Natural killer cell (primary cell): ENCODE measurements at regions not wholly inside any gene's neighbourhood (a gene's known extent, or its start where the extent isn't known, plus 50 kb on each side); places are given as distances from the start of the nearest gene placed in this dataset.

Experiments
- ATAC-seq, 3 donors: fragments of 150-1000 bp in 2 of 3; fragments of 200-7000 bp in 1 of 3; cut with Tn5 transposase; 1 replicate in 1 of 3; 2 replicates in 2 of 3; pipeline ENCODE4 v1.10.0; 2021; ENCODE audit warnings: mild to moderate bottlenecking in 2 of 3, moderate library complexity in 2 of 3
- DNase-seq, 2 donors: peaks; one replicate each; pipeline versions ENCODE4 v3.0.0 to v3.0.0-alpha.2; 2013 to 2021; ENCODE audit warnings: mixed read lengths in 1 of 2
- H3K27ac ChIP-seq: one replicate; pipeline ENCODE4 v1.5.1; 2013; ENCODE audit warnings: mild to moderate bottlenecking, low read length
- H3K27me3 ChIP-seq: one replicate; pipeline ENCODE4 v1.6.1; 2013; ENCODE audit warnings: low read length; ENCODE audit not compliant: control insufficient read depth, insufficient read depth
- H3K36me3 ChIP-seq: one replicate; pipeline ENCODE4 v1.6.1; 2013; ENCODE audit warnings: low read length; ENCODE audit not compliant: control insufficient read depth, insufficient read depth
- H3K4me1 ChIP-seq: one replicate; pipeline ENCODE4 v1.6.1; 2013; ENCODE audit warnings: low read length; ENCODE audit not compliant: control insufficient read depth, insufficient read depth
- H3K4me3 ChIP-seq: one replicate; pipeline ENCODE4 v1.5.1; 2013; ENCODE audit warnings: low read length
- H3K9me3 ChIP-seq: one replicate; pipeline ENCODE4 v1.6.1; 2013; ENCODE audit warnings: low read length; ENCODE audit not compliant: control insufficient read depth, insufficient read depth
- H3K27ac Mint-ChIP-seq, 2 donors: one replicate each; pipeline ENCODE4 v1.8.0; 2022; ENCODE audit warnings: mild to moderate bottlenecking in 2 of 2, mixed read lengths in 2 of 2, moderate library complexity in 1 of 2
- H3K27me3 Mint-ChIP-seq, 2 donors: one replicate each; pipeline ENCODE4 v1.8.0; 2022; ENCODE audit warnings: low read depth in 2 of 2, mixed read lengths in 2 of 2
- H3K36me3 Mint-ChIP-seq: one replicate; pipeline ENCODE4 v1.8.0; 2022; ENCODE audit warnings: mixed read lengths
- H3K4me1 Mint-ChIP-seq, 2 donors: one replicate each; pipeline ENCODE4 v1.8.0; 2022; ENCODE audit warnings: mixed read lengths in 2 of 2
- H3K4me3 Mint-ChIP-seq: one replicate; pipeline ENCODE4 v1.8.0; 2022; ENCODE audit warnings: mild to moderate bottlenecking, moderate library complexity, mixed read lengths
- H3K9me3 Mint-ChIP-seq, 2 donors: one replicate each; pipeline ENCODE4 v1.8.0; 2022; ENCODE audit warnings: mixed read lengths in 2 of 2
- WGBS: methylation state at CpG from one replicate; pipeline ENCODE4 v1.1.7; 2013; ENCODE audit warnings: missing lambda C conversion rate; ENCODE audit not compliant: insufficient coverage; 5-methylcytosine and 5-hydroxymethylcytosine counted together
- intact Hi-C: fragments of 100-400 bp; cut with micrococcal nuclease; formaldehyde crosslinking; loops from one replicate; pipeline ENCODE4 v1.14.2; 2022
- TF ChIP-seq, protein P1 (sequence below): fragments of 200-600 bp; IDR thresholded peaks from one replicate; pipeline ENCODE4 v1.8.0; 2022; ENCODE audit warnings: antibody characterized with exemption

DNA sequence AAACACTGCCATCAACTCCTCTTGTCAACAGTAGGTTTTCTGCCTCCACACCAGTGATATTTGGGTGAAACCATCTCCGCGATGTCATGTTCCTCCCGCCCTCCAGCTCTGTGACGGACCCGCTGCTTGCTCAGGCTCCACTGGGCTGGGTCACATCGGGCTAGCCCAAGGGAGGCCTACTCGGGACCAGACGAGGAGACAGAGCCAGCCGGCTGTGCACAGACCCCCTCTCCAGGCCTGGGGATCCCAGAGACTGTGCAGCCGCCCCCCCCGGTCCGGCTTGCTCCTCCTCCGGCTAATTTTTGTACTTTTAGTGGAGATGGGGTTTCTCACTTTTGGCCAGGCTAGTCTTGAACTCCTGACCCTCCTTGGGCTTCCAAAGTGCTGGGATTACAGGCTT is 202.4 kb upstream of the PRDM9 start:
- H3K9me3 Mint-ChIP-seq: peaks cover 17 to 31% of the 10 kb centered on the region in 2 donors

GRCh38 chr5:23303836-23304235 is 203.6 kb upstream of the PRDM9 start:
- ATAC-seq (no peak), DNase-seq (no peak)
- TF ChIP-seq, protein P1, sequence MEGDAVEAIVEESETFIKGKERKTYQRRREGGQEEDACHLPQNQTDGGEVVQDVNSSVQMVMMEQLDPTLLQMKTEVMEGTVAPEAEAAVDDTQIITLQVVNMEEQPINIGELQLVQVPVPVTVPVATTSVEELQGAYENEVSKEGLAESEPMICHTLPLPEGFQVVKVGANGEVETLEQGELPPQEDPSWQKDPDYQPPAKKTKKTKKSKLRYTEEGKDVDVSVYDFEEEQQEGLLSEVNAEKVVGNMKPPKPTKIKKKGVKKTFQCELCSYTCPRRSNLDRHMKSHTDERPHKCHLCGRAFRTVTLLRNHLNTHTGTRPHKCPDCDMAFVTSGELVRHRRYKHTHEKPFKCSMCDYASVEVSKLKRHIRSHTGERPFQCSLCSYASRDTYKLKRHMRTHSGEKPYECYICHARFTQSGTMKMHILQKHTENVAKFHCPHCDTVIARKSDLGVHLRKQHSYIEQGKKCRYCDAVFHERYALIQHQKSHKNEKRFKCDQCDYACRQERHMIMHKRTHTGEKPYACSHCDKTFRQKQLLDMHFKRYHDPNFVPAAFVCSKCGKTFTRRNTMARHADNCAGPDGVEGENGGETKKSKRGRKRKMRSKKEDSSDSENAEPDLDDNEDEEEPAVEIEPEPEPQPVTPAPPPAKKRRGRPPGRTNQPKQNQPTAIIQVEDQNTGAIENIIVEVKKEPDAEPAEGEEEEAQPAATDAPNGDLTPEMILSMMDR: no peak
- Histone ChIP-seq H3K4me3 (no peak overlapping the region), H3K27me3 (no peaks in the 10 kb centered on the region), H3K36me3 (no peaks in the 10 kb centered on the region), H3K4me1 (no peaks in the 10 kb centered on the region), H3K27ac (no peak overlapping the region), H3K9me3 (peaks cover 7% of the 10 kb centered on the region)
- intact Hi-C loops: no loop called here
- Mint-ChIP-seq H3K4me1 (no peaks in the 10 kb centered on the region), H3K9me3 (peaks cover 16 to 33% of the 10 kb centered on the region in 2 donors), H3K36me3 (peaks cover 21% of the 10 kb centered on the region), H3K4me3 (no peak overlapping the region), H3K27ac (no peak overlapping the region), H3K27me3 (no peaks in the 10 kb centered on the region)
- WGBS: 91% methylated on average over 18 of the region's 18 CpGs

More for the DNA sequence above, 202.4 kb upstream of the PRDM9 start:
- no peak for ATAC-seq
- Histone ChIP-seq H3K4me3 (no peak overlapping the region), H3K4me1 (no peaks in the 10 kb centered on the region), H3K27ac (no peak overlapping the region), H3K9me3 (peaks cover 7% of the 10 kb centered on the region), H3K36me3 (no peaks in the 10 kb centered on the region), H3K27me3 (no peaks in the 10 kb centered on the region)
- Mint-ChIP-seq H3K27ac (no peak overlapping the region), H3K27me3 (no peaks in the 10 kb centered on the region), H3K4me3 (no peak overlapping the region), H3K36me3 (peaks cover 21% of the 10 kb centered on the region), H3K4me1 (no peaks in the 10 kb centered on the region)
- intact Hi-C loops: no loop called here
- TF ChIP-seq, protein P1: no peak
- DNase-seq: no peak
- 93% methylated on average over 13 of the region's 13 CpGs for WGBS

GRCh38 chr5:23303435-23303834 is 204.0 kb upstream of the PRDM9 start:
- TF ChIP-seq, protein P1: no peak
- Histone ChIP-seq H3K27me3 (no peaks in the 10 kb centered on the region), H3K4me1 (no peaks in the 10 kb centered on the region), H3K27ac (no peak overlapping the region), H3K36me3 (no peaks in the 10 kb centered on the region), H3K4me3 (no peak overlapping the region), H3K9me3 (peaks cover 7% of the 10 kb centered on the region)
- H3K9me3 Mint-ChIP-seq: peaks cover 16 to 33% of the 10 kb centered on the region in 2 donors
- no peak overlapping the region for H3K27ac Mint-ChIP-seq
- H3K27me3 Mint-ChIP-seq: no peaks in the 10 kb centered on the region
- H3K36me3 Mint-ChIP-seq: peaks cover 21% of the 10 kb centered on the region
- WGBS: 76% methylated on average over 6 of the region's 6 CpGs
- ATAC-seq: no peak
- DNase-seq: no peak
- H3K4me3 Mint-ChIP-seq: no peak overlapping the region
- H3K4me1 Mint-ChIP-seq: no peaks in the 10 kb centered on the region
- intact Hi-C loops: no loop called here

DNA sequence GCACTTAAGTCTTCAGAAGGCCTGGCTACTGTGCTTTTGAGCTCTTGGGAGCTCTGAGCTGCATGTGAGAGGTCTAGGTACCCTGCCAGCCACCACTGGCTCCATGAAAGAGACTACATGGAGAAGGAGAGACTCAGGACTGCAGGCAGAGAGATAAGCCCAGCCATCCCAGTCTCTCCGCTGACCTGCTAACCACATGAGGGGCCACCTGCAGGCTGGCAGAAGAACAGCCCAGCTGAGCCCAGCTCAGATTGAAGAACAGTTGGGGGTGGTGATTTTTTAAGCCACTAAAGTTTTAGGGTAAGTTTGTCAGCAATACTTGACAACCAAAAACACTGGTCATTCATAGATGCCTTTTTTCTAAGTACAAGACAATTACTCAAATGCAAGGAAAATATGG is 205.0 kb upstream of the PRDM9 start:
- Mint-ChIP-seq H3K36me3 (peaks cover 21% of the 10 kb centered on the region), H3K4me1 (no peaks in the 10 kb centered on the region), H3K9me3 (peaks cover 13 to 28% of the 10 kb centered on the region in 2 donors), H3K27me3 (no peaks in the 10 kb centered on the region), H3K27ac (no peak overlapping the region), H3K4me3 (no peak overlapping the region)
- Histone ChIP-seq H3K27me3 (no peaks in the 10 kb centered on the region), H3K36me3 (no peaks in the 10 kb centered on the region), H3K4me1 (no peaks in the 10 kb centered on the region), H3K9me3 (peaks cover 7% of the 10 kb centered on the region), H3K4me3 (no peak overlapping the region), H3K27ac (no peak overlapping the region)
- no peak for ATAC-seq
- DNase-seq: no peak
- TF ChIP-seq, protein P1: no peak
- intact Hi-C loops: no loop called here
- WGBS: 93% methylated on average over 1 of the region's 1 CpG
